Gastroesophageal sphincter (tissue), 4 donors: ENCODE measurements at regions not wholly inside any gene's neighbourhood (a gene's known extent, or its start where the extent isn't known, plus 50 kb on each side); places are given as distances from the start of the nearest gene placed in this dataset.
"Not testable (repeated sequence)": the region's sequence is repeated elsewhere in the genome, so short reads cannot be mapped to it uniquely, and the experiment has no call there.

Source experiments
- ATAC-seq: fragments of 150-250 bp; one replicate; pipeline ENCODE4 v1.9.1; 2016; ENCODE audit warnings: mild to moderate bottlenecking, moderate library complexity
- H3K27ac ChIP-seq, 4 donors: fragments of 200-600 bp; sonication (generic) in 3 of 4; 1 replicate in 3 of 4; 2 replicates in 1 of 4; pipeline ENCODE4 v1.5.1; 2016 to 2019
- H3K27me3 ChIP-seq: fragments of 200-600 bp; sonication (generic); one replicate; pipeline ENCODE4 v1.5.1; 2019
- H3K36me3 ChIP-seq, 2 donors: fragments of 200-600 bp; sonication (generic); one replicate each; pipeline ENCODE4 v1.5.1; 2019; ENCODE audit warnings: control low read depth in 1 of 2
- H3K4me1 ChIP-seq, 3 donors: fragments of 200-600 bp; sonication (generic); 1 replicate in 2 of 3; 2 replicates in 1 of 3; pipeline ENCODE4 v1.5.1; 2016 to 2019; ENCODE audit warnings: control low read depth in 2 of 3
- H3K4me3 ChIP-seq, 2 donors: fragments of 200-600 bp; sonication (generic); one replicate each; pipeline ENCODE4 v1.5.1; 2019; ENCODE audit warnings: mild to moderate bottlenecking in 1 of 2, moderate library complexity in 1 of 2
- H3K9me3 ChIP-seq, 3 donors: fragments of 200-600 bp; sonication (generic); one replicate each; pipeline ENCODE4 v1.5.1; 2017 to 2019; ENCODE audit warnings: control low read depth in 2 of 3
- EP300 ChIP-seq: sonication (generic); formaldehyde crosslinking; IDR thresholded peaks from one replicate; pipeline ENCODE4 v1.6.1; 2017; ENCODE audit warnings: antibody characterized with exemption, mild to moderate bottlenecking
- POLR2A ChIP-seq, 2 donors: fragments of 450-650 bp; IDR thresholded peaks; one replicate each; pipeline ENCODE4 v1.6.1; 2017; ENCODE audit warnings: antibody characterized with exemption in 2 of 2, mild to moderate bottlenecking in 2 of 2, moderate library complexity in 1 of 2
- POLR2AphosphoS5 ChIP-seq: sonication (generic); formaldehyde crosslinking; IDR thresholded peaks from one replicate; pipeline ENCODE4 v1.6.1; 2017; ENCODE audit warnings: antibody characterized with exemption
- WGBS, 2 donors: methylation state at CpG; one replicate each; pipeline ENCODE4 v1.1.5; 2018; ENCODE audit warnings: low coverage in 1 of 2; 5-methylcytosine and 5-hydroxymethylcytosine counted together
- TF ChIP-seq, protein P1 (sequence below), 4 experiments: fragments of 200-600 bp in 2 of 4; fragments of 450-650 bp in 2 of 4; sonication (generic) in 1 of 4; IDR thresholded peaks; one replicate each; pipeline ENCODE4 v1.5.1; 2017 to 2019; ENCODE audit warnings: antibody characterized with exemption in 4 of 4, mild to moderate bottlenecking in 2 of 4, moderate library complexity in 2 of 4

DNA sequence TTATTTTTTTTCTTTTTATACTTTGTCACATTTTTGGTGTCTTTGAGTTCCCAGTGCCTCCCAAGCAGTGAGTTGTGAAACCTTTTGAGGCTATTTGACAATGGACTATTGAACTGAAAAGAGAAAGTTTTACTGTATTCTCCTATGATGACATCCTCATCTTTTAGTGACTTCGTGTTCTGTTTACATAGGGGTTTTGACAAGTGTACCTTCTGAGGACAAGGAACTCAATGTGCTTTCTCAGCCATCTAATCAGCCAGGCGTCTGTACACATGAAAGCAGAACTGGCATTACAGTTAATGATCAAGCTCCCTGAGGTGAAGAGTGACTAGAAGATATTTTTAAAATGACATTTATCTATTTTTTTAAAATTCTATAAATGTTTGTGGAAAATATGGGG, 175.5 kb downstream of the ANXA1 start:
- Histone ChIP-seq H3K36me3 (no peaks in the 10 kb centered on the region), H3K27me3 (no peaks in the 10 kb centered on the region), H3K9me3 (no peaks in the 10 kb centered on the region), H3K27ac (no peak overlapping the region), H3K4me3 (no peak overlapping the region), H3K4me1 (no peaks in the 10 kb centered on the region)
- 40 to 44% methylated on average over 2 of the region's 2 CpGs for WGBS, 2 donors
- TF ChIP-seq EP300 (no peak), POLR2AphosphoS5 (no peak), POLR2A (IDR thresholded peaks at IDR 0.05) (no peak)
- TF ChIP-seq, protein P1, sequence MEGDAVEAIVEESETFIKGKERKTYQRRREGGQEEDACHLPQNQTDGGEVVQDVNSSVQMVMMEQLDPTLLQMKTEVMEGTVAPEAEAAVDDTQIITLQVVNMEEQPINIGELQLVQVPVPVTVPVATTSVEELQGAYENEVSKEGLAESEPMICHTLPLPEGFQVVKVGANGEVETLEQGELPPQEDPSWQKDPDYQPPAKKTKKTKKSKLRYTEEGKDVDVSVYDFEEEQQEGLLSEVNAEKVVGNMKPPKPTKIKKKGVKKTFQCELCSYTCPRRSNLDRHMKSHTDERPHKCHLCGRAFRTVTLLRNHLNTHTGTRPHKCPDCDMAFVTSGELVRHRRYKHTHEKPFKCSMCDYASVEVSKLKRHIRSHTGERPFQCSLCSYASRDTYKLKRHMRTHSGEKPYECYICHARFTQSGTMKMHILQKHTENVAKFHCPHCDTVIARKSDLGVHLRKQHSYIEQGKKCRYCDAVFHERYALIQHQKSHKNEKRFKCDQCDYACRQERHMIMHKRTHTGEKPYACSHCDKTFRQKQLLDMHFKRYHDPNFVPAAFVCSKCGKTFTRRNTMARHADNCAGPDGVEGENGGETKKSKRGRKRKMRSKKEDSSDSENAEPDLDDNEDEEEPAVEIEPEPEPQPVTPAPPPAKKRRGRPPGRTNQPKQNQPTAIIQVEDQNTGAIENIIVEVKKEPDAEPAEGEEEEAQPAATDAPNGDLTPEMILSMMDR (IDR thresholded peaks at IDR 0.05), result no peak
- ATAC-seq, result no peak

DNA sequence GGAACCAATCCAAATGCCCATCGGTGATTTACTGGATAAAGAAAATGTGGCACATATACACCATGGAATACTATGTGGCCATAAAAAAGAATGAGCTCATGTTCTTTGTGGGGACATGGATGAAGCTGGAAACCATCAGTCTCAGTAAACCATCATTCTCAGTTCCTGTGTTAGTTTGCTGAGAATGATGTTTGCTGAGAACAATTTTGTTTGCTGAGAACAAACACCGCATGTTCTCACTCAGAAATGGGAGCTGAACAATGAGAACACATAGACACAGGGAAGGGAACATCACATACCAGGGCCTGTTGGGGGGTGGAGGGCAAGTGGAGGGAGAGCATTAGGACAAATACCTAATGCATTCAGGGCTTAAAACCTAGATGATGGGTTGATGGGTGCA, 185.5 kb downstream of the ANXA1 start:
- H3K27ac ChIP-seq, H3K4me3 ChIP-seq, H3K4me1 ChIP-seq, ATAC-seq, H3K27me3 ChIP-seq, H3K9me3 ChIP-seq, H3K36me3 ChIP-seq: not testable (repeated sequence)
- 83 to 100% methylated on average over 1 to 2 of the region's 2 CpGs for WGBS, 2 donors

DNA sequence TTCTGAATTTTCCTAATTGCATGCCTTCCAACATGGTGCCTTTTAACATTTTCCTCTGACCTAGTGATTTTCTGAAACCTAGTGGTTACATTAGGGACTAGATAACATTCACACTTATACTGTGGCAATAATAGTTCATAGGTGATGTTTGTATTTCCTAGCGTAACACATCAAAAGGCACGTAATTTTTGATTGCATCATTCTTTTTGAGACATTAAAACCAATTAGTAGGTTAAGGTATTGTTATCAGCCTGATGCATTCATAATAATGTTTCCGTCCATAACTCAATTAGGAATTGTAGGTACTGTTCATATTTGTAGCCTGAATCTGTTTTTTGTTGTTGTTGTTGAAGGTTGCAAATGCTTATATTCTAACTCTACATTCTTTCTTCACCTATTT, 192.4 kb downstream of the ANXA1 start:
- no peaks in the 10 kb centered on the region for H3K36me3 ChIP-seq
- TF ChIP-seq, protein P1 (IDR thresholded peaks at IDR 0.05), result no peak
- TF ChIP-seq EP300 (no peak), POLR2AphosphoS5 (no peak), POLR2A (IDR thresholded peaks at IDR 0.05) (no peak)
- no peaks in the 10 kb centered on the region for H3K4me1 ChIP-seq
- H3K9me3 ChIP-seq, result no peaks in the 10 kb centered on the region
- H3K27ac ChIP-seq, result no peak overlapping the region
- H3K27me3 ChIP-seq, result no peaks in the 10 kb centered on the region
- H3K4me3 ChIP-seq, result no peak overlapping the region
- 68 to 80% methylated on average over 3 of the region's 3 CpGs for WGBS, 2 donors
- no peak for ATAC-seq

DNA sequence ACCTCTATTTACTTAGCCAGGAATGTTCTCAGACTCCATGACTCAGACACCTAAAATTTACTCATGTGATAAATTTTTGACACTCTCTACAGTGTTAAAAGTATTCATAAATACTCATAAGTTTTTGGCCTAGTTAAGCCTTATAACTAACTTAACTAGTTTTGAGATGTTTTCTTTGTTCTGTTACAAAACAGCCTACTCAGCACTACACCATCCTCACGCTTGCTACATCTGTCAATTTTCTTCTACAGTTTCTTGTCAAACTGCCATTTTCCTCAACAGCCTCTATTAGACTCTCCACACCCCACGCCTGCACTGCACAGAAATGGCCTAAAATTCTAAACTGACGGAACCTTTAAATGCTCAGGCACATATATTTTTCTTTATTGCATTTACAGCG, 195.5 kb downstream of the ANXA1 start:
- H3K4me1 ChIP-seq, result no peaks in the 10 kb centered on the region
- no peak overlapping the region for H3K4me3 ChIP-seq
- TF ChIP-seq, protein P1 (IDR thresholded peaks at IDR 0.05), result no peak
- WGBS, 2 donors, result 82 to 83% methylated on average over 2 to 4 of the region's 4 CpGs
- H3K27me3 ChIP-seq, result no peaks in the 10 kb centered on the region
- H3K36me3 ChIP-seq, result no peaks in the 10 kb centered on the region
- H3K27ac ChIP-seq, result no peak overlapping the region
- no peak for ATAC-seq
- no peaks in the 10 kb centered on the region for H3K9me3 ChIP-seq

DNA sequence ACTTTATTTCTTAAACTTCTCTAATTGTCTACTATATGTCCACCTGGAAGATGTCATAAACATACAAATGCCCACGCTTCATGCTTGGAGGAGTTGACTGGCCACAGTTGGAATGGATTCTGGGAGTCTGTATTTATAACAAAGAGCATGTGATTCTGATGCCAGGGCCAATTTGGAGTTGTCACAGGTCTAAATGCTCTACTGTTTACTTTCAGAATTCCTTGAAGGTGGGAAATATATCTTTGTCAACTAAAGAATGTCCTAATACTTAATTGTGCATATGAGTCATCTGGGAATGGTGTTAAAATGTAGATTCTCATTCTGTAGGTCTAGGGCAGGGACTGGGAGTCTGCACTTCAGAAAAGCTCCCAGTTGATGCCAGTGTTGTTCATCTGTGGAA, 196.1 kb downstream of the ANXA1 start:
- TF ChIP-seq EP300 (no peak), POLR2AphosphoS5 (no peak), POLR2A (IDR thresholded peaks at IDR 0.05) (no peak)
- TF ChIP-seq, protein P1 (IDR thresholded peaks at IDR 0.05), result no peak
- H3K4me3 ChIP-seq, result no peak overlapping the region
- 53 to 70% methylated on average over 1 of the region's 1 CpG for WGBS, 2 donors
- no peaks in the 10 kb centered on the region for H3K36me3 ChIP-seq
- H3K4me1 ChIP-seq, result no peaks in the 10 kb centered on the region
- H3K27me3 ChIP-seq, result no peaks in the 10 kb centered on the region
- no peak for ATAC-seq
- H3K27ac ChIP-seq, result no peak overlapping the region
- H3K9me3 ChIP-seq, result no peaks in the 10 kb centered on the region

DNA sequence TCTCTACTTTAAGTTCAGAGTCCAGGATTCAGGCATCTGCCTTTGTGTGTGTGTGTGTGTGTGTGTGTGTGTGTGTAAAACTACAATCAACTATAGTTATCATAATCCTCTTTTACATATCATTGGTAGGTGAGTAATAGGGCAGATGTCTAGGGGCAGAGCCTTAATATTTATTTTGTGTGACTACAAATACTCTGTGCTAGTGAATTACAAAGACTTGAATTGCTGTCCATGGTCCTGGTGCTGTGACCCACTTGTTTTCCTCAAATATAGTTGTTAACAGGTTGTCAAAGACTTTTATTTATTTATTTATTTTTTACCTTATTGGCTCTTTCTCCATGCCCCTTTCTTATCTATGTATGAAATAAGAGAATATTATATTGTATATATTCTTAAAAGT, 196.8 kb downstream of the ANXA1 start:
- H3K4me3 ChIP-seq, result no peak overlapping the region
- ATAC-seq, result no peak
- H3K27ac ChIP-seq, result no peak overlapping the region
- no peaks in the 10 kb centered on the region for H3K36me3 ChIP-seq
- H3K4me1 ChIP-seq, result no peaks in the 10 kb centered on the region
- no peaks in the 10 kb centered on the region for H3K9me3 ChIP-seq
- TF ChIP-seq EP300, result no peak
- no peak for TF ChIP-seq POLR2AphosphoS5
- TF ChIP-seq, protein P1 (IDR thresholded peaks at IDR 0.05), result no peak
- TF ChIP-seq POLR2A (IDR thresholded peaks at IDR 0.05), result no peak
- H3K27me3 ChIP-seq, result no peaks in the 10 kb centered on the region
